Activated T-cell treated with anti-CD3 and anti-CD28 coated beads, Interleukin-2, amount 50 U/mL, for 72 hours (primary cell): ENCODE measurements at regions not wholly inside any gene's neighbourhood (a gene's known extent, or its start where the extent isn't known, plus 50 kb on each side); places are given as distances from the start of the nearest gene placed in this dataset.

Source experiments
- ATAC-seq, 2 donors: fragments of 150-1000 bp; cut with Tn5 transposase; replicated peaks in 1 of 2; 2 replicates each; pipeline ENCODE4 v1.10.0; 2021; ENCODE audit warnings: moderate library complexity in 2 of 2, mild to moderate bottlenecking in 1 of 2
- DNase-seq, 2 donors: peaks; one replicate each; pipeline ENCODE4 v3.0.0; 2021 to 2022; ENCODE audit warnings: mixed read lengths in 1 of 2
- H3K27ac Mint-ChIP-seq: one replicate; pipeline ENCODE4 v1.8.0; 2022; ENCODE audit warnings: mild to moderate bottlenecking, moderate library complexity, mixed read lengths
- H3K27me3 Mint-ChIP-seq: one replicate; pipeline ENCODE4 v1.8.0; 2022; ENCODE audit warnings: low read depth, mixed read lengths
- H3K36me3 Mint-ChIP-seq, 2 donors: one replicate each; pipeline ENCODE4 v1.8.0; 2022; ENCODE audit warnings: mixed read lengths in 2 of 2, mild to moderate bottlenecking in 1 of 2; ENCODE audit not compliant: insufficient read depth in 2 of 2
- H3K4me1 Mint-ChIP-seq: one replicate; pipeline ENCODE4 v1.8.0; 2022; ENCODE audit warnings: low read depth, mixed read lengths
- H3K4me3 Mint-ChIP-seq, 2 donors: one replicate each; pipeline ENCODE4 v1.8.0; 2022; ENCODE audit warnings: mild to moderate bottlenecking in 2 of 2, mixed read lengths in 2 of 2, moderate library complexity in 2 of 2
- H3K9me3 Mint-ChIP-seq, 2 donors: one replicate each; pipeline ENCODE4 v1.8.0; 2022; ENCODE audit warnings: mixed read lengths in 2 of 2

DNA sequence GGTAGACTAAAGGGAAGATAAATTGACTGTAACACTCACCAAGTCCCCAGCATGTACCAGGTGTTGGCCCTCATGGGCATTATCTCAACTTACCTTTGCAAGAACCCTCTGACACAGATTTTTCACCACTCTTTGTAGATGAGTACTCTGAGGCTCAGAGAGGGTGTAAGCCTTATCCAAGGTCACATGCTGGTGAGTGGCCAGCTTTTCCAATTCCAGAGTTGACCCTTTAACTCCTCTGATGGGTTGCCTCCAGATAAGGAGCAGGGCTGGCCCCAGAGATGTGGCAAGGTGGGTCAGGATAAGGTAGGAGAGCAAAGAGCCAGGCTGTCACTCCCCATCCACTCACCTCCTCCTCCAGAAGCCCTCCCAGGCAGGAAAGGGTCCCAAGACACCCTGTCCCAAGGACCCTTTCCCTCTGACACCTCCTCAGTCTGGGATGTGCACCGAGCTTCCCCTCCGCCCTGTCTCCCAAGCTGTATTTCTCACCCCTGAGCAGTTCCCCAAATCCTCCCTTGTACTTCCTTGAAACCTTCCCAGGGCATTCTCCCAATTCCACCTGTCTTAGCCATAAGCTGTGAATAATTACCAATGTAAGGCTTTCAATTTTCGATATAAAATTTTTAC, 165.9 kb downstream of the ZFP36L2 start:
- peaks cover 0 to 2% of the 10 kb centered on the region in 2 donors for H3K9me3 Mint-ChIP-seq
- H3K27me3 Mint-ChIP-seq, result no peaks in the 10 kb centered on the region
- peaks cover 2 to 3% of the 10 kb centered on the region in 2 donors for H3K36me3 Mint-ChIP-seq
- H3K4me3 Mint-ChIP-seq, result peak overlapping the region in 1 of 2 donors; percentile 15
- H3K27ac Mint-ChIP-seq, result peak overlapping the region; percentile 73
- peaks cover 35% of the 10 kb centered on the region for H3K4me1 Mint-ChIP-seq
- ATAC-seq (no peak), DNase-seq (no peak)

DNA sequence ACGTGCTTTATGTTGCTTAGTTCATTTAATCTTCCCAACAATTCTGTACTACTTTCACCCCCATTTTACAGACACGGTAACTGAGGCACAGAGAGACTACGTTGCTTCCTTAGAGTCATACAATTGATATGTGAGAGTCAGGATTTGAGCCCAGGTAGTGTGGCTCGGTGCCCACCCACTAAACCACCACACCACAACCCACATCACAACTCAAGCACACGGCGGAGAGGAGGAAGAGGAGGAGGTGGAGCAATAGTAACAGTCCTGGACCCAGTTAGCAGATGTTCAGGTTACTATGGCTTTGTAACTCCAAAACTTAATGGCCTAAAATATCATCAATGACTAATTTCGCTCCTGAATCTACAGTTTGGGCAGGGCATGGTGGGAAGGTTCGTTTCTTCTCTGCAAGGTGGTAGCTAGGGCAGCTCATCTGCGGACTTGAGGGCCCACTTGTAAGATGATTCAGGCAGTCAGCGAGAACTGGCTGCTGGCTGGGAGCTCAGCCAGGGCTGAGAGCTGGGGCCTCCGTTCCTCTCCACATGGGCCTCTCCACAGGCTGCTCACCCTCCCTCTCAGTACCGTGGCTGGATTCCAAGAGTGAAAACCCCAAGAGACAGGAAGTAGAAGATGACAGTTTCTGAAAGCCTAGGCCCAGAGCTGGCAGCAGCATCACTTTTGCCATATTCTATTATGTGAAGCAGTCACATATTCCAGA, 167.1 kb downstream of the ZFP36L2 start:
- DNase-seq, result peak; percentile 73 to 81
- Mint-ChIP-seq H3K4me1 (peaks cover 35% of the 10 kb centered on the region), H3K4me3 (peak overlapping the region; percentile 51 to 58), H3K27ac (peak overlapping the region; percentile 6), H3K9me3 (peaks cover 0 to 2% of the 10 kb centered on the region in 2 donors), H3K36me3 (peaks cover 2 to 3% of the 10 kb centered on the region in 2 donors), H3K27me3 (no peaks in the 10 kb centered on the region)
- ATAC-seq, result peak; percentile 94 to 95

DNA sequence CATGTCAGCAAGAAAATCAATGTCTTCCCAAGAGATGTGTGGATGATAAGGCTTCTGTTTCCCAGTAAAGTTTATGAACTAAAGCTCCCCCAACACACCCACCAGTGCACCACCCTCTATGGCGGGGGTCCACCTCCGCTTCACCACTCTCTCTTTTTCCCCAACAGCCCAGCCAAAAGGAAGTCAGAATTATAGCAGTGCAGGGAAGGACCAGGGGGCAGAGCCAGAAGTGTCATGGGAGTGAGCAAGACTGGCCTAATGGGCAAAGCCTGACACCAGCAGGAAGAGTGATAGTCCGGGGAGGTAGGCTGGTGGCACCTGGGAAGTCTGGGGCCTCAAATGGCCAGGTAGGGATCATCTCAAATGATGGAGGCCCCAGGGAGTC, 167.7 kb downstream of the ZFP36L2 start:
- no peaks in the 10 kb centered on the region for H3K27me3 Mint-ChIP-seq
- peaks cover 35% of the 10 kb centered on the region for H3K4me1 Mint-ChIP-seq
- ATAC-seq (no peak), DNase-seq (no peak)
- peaks cover 0 to 2% of the 10 kb centered on the region in 2 donors for H3K9me3 Mint-ChIP-seq
- peak overlapping the region; percentile 47 for H3K27ac Mint-ChIP-seq
- peaks cover 2 to 3% of the 10 kb centered on the region in 2 donors for H3K36me3 Mint-ChIP-seq
- peak overlapping the region; percentile 10 to 58 for H3K4me3 Mint-ChIP-seq

DNA sequence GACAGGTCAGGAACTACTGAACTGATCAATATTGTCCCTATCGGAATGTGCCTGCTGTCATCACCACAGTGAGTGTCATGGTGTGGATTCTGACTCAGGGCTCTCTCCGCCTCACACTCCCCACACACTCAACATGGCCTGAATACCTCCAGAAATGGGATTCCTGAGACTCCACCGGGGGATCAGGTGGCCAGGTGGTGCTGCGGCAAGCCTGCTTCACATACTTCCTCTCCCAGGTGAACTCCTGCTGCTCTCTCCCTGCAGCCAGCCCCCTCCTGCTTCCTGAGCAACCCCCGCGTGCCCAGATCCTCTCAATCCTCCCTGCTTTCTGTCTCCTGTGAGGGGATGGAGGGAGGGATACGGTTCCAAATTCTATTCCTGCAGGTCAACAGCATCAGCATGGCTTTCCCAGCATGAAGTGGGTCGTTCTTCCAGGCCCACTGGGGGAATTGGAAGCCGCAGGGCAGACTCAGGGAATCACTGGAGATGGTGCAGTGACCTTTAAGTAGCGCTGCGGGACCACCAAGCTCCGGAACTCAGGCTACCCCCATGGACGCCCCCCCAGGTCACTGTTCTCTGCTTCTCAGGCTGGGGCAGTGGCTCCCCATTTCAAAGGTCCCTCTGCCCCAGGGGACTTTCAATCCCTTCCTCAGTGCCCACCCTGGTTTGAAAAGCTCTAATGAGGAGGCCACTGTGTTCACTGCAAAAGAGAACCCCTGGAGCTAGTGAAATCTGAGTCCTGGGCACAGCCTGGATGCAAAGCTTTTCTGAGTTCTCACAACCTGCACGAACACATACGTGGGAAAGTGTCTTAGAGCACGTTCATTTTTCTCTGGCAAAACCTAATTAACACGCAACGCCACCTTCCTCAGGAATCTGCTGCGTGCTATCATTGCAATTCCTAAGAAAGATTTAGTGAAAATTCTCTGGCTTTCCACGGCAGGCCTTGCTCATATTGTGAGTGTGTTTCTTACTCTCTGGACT, 168.4 kb downstream of the ZFP36L2 start:
- peak overlapping the region; percentile 47 for H3K27ac Mint-ChIP-seq
- H3K4me3 Mint-ChIP-seq, result peak overlapping the region in 1 of 2 donors; percentile 10
- no peak for ATAC-seq
- no peak for DNase-seq
- H3K4me1 Mint-ChIP-seq, result peaks cover 35% of the 10 kb centered on the region
- H3K9me3 Mint-ChIP-seq, result peaks cover 0 to 2% of the 10 kb centered on the region in 2 donors
- H3K27me3 Mint-ChIP-seq, result no peaks in the 10 kb centered on the region
- H3K36me3 Mint-ChIP-seq, result peaks cover 2 to 3% of the 10 kb centered on the region in 2 donors

DNA sequence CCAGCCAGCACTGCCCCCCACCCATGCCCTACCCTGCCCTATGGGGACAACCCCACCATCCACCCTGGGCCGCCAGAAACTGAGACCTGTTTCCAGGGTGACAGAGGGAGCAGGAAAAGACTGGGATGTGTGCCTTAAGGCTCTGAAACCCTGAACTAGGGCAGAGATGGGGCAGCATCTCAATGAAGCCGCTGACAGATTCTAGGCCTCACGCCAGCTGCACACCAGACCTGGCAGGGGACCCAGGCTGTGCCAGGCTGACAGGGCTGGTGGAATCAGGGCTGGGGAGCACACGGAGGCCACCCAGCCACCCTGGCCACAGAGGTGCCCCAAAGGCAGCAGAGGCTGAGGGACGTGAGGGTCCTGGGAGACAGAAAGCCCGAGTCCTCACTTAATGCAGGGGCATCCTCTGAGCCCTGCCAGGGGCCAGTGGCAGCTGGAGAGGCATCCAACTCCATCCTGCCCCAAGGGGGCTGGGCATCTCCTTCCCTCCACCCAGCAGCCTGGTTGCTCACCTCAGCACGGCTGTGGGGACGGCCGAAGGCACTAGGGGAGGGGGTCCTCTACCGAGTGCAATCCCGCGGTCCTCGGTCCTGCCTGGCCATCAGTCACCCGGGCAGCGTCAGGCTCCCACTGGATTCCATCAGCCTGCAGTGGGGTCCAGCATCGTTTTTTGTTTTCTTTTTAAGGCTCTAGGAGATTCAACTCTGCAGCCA, 169.2 kb downstream of the ZFP36L2 start:
- ATAC-seq (no peak), DNase-seq (no peak)
- H3K9me3 Mint-ChIP-seq, result peaks cover 0 to 2% of the 10 kb centered on the region in 2 donors
- peaks cover 37% of the 10 kb centered on the region for H3K4me1 Mint-ChIP-seq
- no peak overlapping the region for H3K4me3 Mint-ChIP-seq
- H3K36me3 Mint-ChIP-seq, result peaks cover 2 to 3% of the 10 kb centered on the region in 2 donors
- H3K27me3 Mint-ChIP-seq, result no peaks in the 10 kb centered on the region
- no peak overlapping the region for H3K27ac Mint-ChIP-seq

DNA sequence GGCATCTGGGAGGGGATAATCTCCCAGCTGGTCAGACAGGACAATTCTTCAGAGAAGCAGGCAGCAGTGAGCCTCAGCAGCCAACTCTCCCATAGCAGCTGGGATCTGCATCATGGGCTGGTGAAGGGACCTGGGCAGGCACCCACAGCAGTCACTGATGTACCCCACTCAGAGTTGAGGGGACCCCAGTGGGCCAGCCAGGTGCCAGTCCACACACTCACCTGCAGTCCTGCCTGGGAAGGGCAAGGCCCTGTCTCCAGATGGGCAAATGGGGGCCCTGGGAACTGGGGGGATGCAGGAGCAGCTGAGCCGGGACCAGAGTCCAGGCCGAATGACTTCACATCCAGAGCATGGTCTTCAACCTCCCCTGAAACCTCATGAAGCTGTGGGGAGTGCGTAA, 170.4 kb downstream of the ZFP36L2 start:
- ATAC-seq (no peak), DNase-seq (no peak)
- no peaks in the 10 kb centered on the region for H3K36me3 Mint-ChIP-seq
- H3K27ac Mint-ChIP-seq, result no peak overlapping the region
- peaks cover 46% of the 10 kb centered on the region for H3K4me1 Mint-ChIP-seq
- no peaks in the 10 kb centered on the region for H3K9me3 Mint-ChIP-seq
- no peak overlapping the region for H3K4me3 Mint-ChIP-seq
- H3K27me3 Mint-ChIP-seq, result no peaks in the 10 kb centered on the region

DNA sequence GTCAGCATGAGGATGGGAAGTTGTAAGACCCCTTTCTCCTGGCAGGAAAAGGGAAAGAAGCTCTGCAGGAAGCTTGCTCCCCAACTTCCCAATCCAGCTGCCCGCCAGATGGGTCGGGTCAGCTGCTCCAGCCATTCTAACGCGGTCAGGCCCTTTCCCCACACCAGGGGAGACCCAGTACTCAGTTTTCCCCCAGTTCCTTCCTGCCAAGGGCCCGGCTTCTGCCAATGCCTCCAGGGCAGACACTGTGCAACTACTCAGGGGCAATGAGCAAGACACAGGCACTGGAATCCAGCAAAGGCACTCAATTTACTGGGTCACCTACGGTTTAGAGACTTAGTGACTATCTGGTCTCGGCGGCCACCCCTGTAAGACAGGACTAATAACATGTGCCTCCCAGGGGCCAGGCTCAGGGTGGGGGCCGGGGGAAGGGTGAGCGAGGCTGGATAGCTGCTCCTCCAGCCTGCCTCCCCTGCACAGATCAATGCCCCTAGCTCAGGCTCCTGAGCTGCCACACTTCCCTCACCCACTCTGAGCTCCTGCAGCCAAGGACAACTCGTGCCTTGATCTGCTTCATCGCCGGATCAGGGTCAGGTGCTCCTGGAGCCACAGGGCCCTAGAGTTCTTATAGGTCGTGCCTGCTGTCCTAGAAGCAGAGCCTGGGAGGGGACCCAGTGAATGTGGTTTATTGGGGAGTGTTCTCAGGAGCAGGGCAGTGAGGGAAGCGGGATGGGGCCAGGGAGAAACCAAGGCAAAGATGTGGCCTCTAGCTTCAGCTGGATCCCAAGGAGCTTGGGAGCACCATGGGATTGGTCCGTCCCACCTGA, 171.1 kb downstream of the ZFP36L2 start:
- Mint-ChIP-seq H3K4me1 (peaks cover 46% of the 10 kb centered on the region), H3K36me3 (no peaks in the 10 kb centered on the region), H3K27me3 (no peaks in the 10 kb centered on the region), H3K27ac (no peak overlapping the region), H3K9me3 (no peaks in the 10 kb centered on the region), H3K4me3 (no peak overlapping the region)
- no peak for ATAC-seq
- DNase-seq, result no peak

GRCh38 chr2:43054367-43054766, 172.0 kb downstream of the ZFP36L2 start:
- no peak for DNase-seq
- Mint-ChIP-seq H3K27ac (no peak overlapping the region), H3K4me3 (no peak overlapping the region), H3K27me3 (no peaks in the 10 kb centered on the region), H3K9me3 (no peaks in the 10 kb centered on the region), H3K4me1 (peaks cover 39% of the 10 kb centered on the region), H3K36me3 (no peaks in the 10 kb centered on the region)
- no peak for ATAC-seq

DNA sequence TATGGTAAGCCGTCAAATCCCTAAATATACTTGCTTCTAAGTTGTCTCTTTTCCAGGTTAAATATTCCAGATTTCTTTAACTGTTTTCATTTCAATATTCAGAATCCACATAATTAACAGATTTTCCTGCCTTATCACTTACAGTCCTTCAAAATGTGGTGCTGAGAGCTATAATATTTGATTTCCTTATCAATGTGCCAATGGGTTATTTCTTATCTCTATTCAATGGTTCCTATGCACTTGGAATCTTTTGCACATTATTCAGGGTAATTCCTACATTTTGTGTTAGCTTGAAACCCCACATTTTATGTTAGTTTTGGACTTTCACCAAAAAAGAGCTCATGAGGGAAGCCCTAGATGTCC, 173.5 kb downstream of the ZFP36L2 start:
- DNase-seq (no peak), ATAC-seq (no peak)
- Mint-ChIP-seq H3K27ac (no peak overlapping the region), H3K4me1 (peaks cover 28% of the 10 kb centered on the region), H3K27me3 (no peaks in the 10 kb centered on the region), H3K9me3 (no peaks in the 10 kb centered on the region), H3K4me3 (no peak overlapping the region), H3K36me3 (no peaks in the 10 kb centered on the region)

GRCh38 chr2:43052204-43052943, 174.0 kb downstream of the ZFP36L2 start:
- DNase-seq (no peak), ATAC-seq (no peak)
- Mint-ChIP-seq H3K9me3 (no peaks in the 10 kb centered on the region), H3K4me1 (peaks cover 29% of the 10 kb centered on the region), H3K4me3 (no peak overlapping the region), H3K27ac (no peak overlapping the region), H3K27me3 (no peaks in the 10 kb centered on the region), H3K36me3 (no peaks in the 10 kb centered on the region)

DNA sequence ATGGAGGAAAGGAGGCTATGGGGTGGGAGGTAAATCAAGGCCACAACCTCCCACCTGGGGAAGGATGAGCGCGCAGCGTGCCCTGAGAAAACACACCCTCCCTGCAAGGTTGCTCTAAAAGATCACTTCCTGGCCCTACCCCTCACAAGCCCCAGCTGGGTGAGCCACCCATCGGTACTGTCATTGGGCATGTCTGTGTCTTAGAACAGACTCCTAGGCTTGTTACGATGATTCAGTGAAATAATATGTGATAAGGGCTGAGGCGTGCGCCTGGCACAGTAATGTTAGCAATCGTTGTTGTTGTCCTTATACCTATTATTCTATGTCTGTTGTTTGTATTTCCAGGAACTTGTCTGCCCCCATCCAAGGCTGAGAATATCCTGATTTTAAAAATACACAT, 175.1 kb downstream of the ZFP36L2 start:
- no peak overlapping the region for H3K27ac Mint-ChIP-seq
- no peaks in the 10 kb centered on the region for H3K27me3 Mint-ChIP-seq
- ATAC-seq (peak; percentile 79 to 80), DNase-seq (peak; percentile 25 to 44)
- H3K36me3 Mint-ChIP-seq, result no peaks in the 10 kb centered on the region
- H3K4me3 Mint-ChIP-seq, result no peak overlapping the region
- no peaks in the 10 kb centered on the region for H3K9me3 Mint-ChIP-seq
- peaks cover 39% of the 10 kb centered on the region for H3K4me1 Mint-ChIP-seq
